Natural killer cell (primary cell): ENCODE measurements at regions not wholly inside any gene's neighbourhood (a gene's known extent, or its start where the extent isn't known, plus 50 kb on each side); places are given as distances from the start of the nearest gene placed in this dataset.
"Not testable (repeated sequence)": the region's sequence is repeated elsewhere in the genome, so short reads cannot be mapped to it uniquely, and the experiment has no call there.

Experiments used
- ATAC-seq, 3 donors: fragments of 150-1000 bp in 2 of 3; fragments of 200-7000 bp in 1 of 3; cut with Tn5 transposase; 1 replicate in 1 of 3; 2 replicates in 2 of 3; pipeline ENCODE4 v1.10.0; 2021; ENCODE audit warnings: mild to moderate bottlenecking in 2 of 3, moderate library complexity in 2 of 3
- DNase-seq, 2 donors: peaks; one replicate each; pipeline versions ENCODE4 v3.0.0 to v3.0.0-alpha.2; 2013 to 2021; ENCODE audit warnings: mixed read lengths in 1 of 2
- H3K27ac ChIP-seq: one replicate; pipeline ENCODE4 v1.5.1; 2013; ENCODE audit warnings: mild to moderate bottlenecking, low read length
- H3K27me3 ChIP-seq: one replicate; pipeline ENCODE4 v1.6.1; 2013; ENCODE audit warnings: low read length; ENCODE audit not compliant: control insufficient read depth, insufficient read depth
- H3K36me3 ChIP-seq: one replicate; pipeline ENCODE4 v1.6.1; 2013; ENCODE audit warnings: low read length; ENCODE audit not compliant: control insufficient read depth, insufficient read depth
- H3K4me1 ChIP-seq: one replicate; pipeline ENCODE4 v1.6.1; 2013; ENCODE audit warnings: low read length; ENCODE audit not compliant: control insufficient read depth, insufficient read depth
- H3K4me3 ChIP-seq: one replicate; pipeline ENCODE4 v1.5.1; 2013; ENCODE audit warnings: low read length
- H3K9me3 ChIP-seq: one replicate; pipeline ENCODE4 v1.6.1; 2013; ENCODE audit warnings: low read length; ENCODE audit not compliant: control insufficient read depth, insufficient read depth
- H3K27ac Mint-ChIP-seq, 2 donors: one replicate each; pipeline ENCODE4 v1.8.0; 2022; ENCODE audit warnings: mild to moderate bottlenecking in 2 of 2, mixed read lengths in 2 of 2, moderate library complexity in 1 of 2
- H3K27me3 Mint-ChIP-seq, 2 donors: one replicate each; pipeline ENCODE4 v1.8.0; 2022; ENCODE audit warnings: low read depth in 2 of 2, mixed read lengths in 2 of 2
- H3K36me3 Mint-ChIP-seq: one replicate; pipeline ENCODE4 v1.8.0; 2022; ENCODE audit warnings: mixed read lengths
- H3K4me1 Mint-ChIP-seq, 2 donors: one replicate each; pipeline ENCODE4 v1.8.0; 2022; ENCODE audit warnings: mixed read lengths in 2 of 2
- H3K4me3 Mint-ChIP-seq: one replicate; pipeline ENCODE4 v1.8.0; 2022; ENCODE audit warnings: mild to moderate bottlenecking, moderate library complexity, mixed read lengths
- H3K9me3 Mint-ChIP-seq, 2 donors: one replicate each; pipeline ENCODE4 v1.8.0; 2022; ENCODE audit warnings: mixed read lengths in 2 of 2
- WGBS: methylation state at CpG from one replicate; pipeline ENCODE4 v1.1.7; 2013; ENCODE audit warnings: missing lambda C conversion rate; ENCODE audit not compliant: insufficient coverage; 5-methylcytosine and 5-hydroxymethylcytosine counted together
- intact Hi-C: fragments of 100-400 bp; cut with micrococcal nuclease; formaldehyde crosslinking; loops from one replicate; pipeline ENCODE4 v1.14.2; 2022

GRCh38 chr16:70037913-70038312 is 76.2 kb upstream of the PDPR start:
- intact Hi-C loops, H3K27me3 Mint-ChIP-seq, H3K27ac ChIP-seq, ATAC-seq, H3K36me3 ChIP-seq, H3K27me3 ChIP-seq, H3K36me3 Mint-ChIP-seq, H3K4me3 Mint-ChIP-seq, H3K27ac Mint-ChIP-seq, H3K4me1 ChIP-seq, H3K9me3 Mint-ChIP-seq, H3K9me3 ChIP-seq, DNase-seq, H3K4me3 ChIP-seq, H3K4me1 Mint-ChIP-seq: not testable (repeated sequence)
- no CpG with 5 or more reads among the region's 3 CpGs for WGBS

GRCh38 chr16:70040554-70040953 is 73.6 kb upstream of the PDPR start:
- H3K36me3 ChIP-seq, H3K27me3 ChIP-seq, intact Hi-C loops, H3K4me1 Mint-ChIP-seq, H3K4me1 ChIP-seq, H3K27ac ChIP-seq, H3K27ac Mint-ChIP-seq, H3K9me3 Mint-ChIP-seq, H3K4me3 Mint-ChIP-seq, H3K9me3 ChIP-seq, DNase-seq, H3K27me3 Mint-ChIP-seq, H3K4me3 ChIP-seq, ATAC-seq, H3K36me3 Mint-ChIP-seq: not testable (repeated sequence)
- WGBS = 93% methylated on average over 3 of the region's 5 CpGs

GRCh38 chr16:70043538-70044067 is 70.5 kb upstream of the PDPR start:
- H3K27me3 Mint-ChIP-seq, ATAC-seq, H3K9me3 Mint-ChIP-seq, H3K4me1 ChIP-seq, H3K36me3 Mint-ChIP-seq, H3K4me3 ChIP-seq, H3K27ac Mint-ChIP-seq, intact Hi-C loops, H3K27ac ChIP-seq, H3K36me3 ChIP-seq, H3K4me3 Mint-ChIP-seq, H3K9me3 ChIP-seq, DNase-seq, H3K27me3 ChIP-seq: not testable (repeated sequence)
- H3K4me1 Mint-ChIP-seq = peaks cover 5 to 14% of the 10 kb centered on the region in 2 donors
- 92% methylated on average over 3 of the region's 7 CpGs for WGBS

DNA sequence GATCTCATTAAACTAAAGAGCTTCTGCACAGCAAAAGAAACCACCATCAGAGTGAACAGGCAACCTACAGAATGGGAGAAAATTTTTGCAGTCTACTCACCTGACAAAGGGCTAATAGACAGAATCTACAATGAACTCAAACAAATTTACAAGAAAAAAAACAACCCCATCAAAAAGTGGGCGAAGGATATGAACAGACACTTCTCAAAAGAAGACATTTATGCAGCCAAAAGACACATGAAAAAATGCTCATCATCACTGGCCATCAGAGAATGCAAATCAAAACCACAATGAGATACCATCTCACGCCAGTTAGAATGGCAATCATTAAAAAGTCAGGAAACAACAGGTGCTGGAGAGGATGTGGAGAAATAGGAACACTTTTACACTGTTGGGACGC is 67.6 kb upstream of the PDPR start:
- DNase-seq, H3K9me3 Mint-ChIP-seq, intact Hi-C loops, H3K4me3 ChIP-seq, H3K27ac Mint-ChIP-seq, H3K27me3 ChIP-seq, H3K27ac ChIP-seq, H3K4me3 Mint-ChIP-seq, ATAC-seq, H3K36me3 Mint-ChIP-seq, H3K36me3 ChIP-seq, H3K4me1 ChIP-seq, H3K9me3 ChIP-seq, H3K27me3 Mint-ChIP-seq: not testable (repeated sequence)
- no CpG with 5 or more reads among the region's 3 CpGs for WGBS
- peaks cover 5 to 14% of the 10 kb centered on the region in 2 donors for H3K4me1 Mint-ChIP-seq

DNA sequence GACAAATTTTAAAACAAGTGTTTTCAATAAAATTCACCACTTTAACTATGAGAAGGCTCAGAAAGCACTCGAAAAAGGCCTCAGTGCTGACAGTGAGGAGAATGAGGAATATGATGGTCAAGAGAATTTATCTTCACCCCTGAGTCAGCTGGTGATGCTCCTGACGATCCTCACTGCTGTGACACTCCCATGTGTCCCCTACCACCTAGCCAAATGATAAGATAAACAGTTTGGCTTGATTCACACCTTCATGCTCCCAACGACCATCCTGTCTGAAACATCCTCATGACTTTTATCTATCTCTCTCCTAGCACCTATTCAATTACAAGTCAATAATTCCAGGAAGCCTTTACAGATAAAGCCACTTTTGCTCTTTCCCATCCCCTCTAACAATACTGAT is 66.0 kb upstream of the PDPR start:
- H3K36me3 Mint-ChIP-seq, intact Hi-C loops, ATAC-seq, H3K27me3 ChIP-seq, DNase-seq, H3K9me3 ChIP-seq, H3K9me3 Mint-ChIP-seq, H3K4me3 Mint-ChIP-seq, H3K4me1 ChIP-seq, H3K27ac ChIP-seq, H3K4me3 ChIP-seq, H3K27ac Mint-ChIP-seq, H3K27me3 Mint-ChIP-seq, H3K36me3 ChIP-seq: not testable (repeated sequence)
- H3K4me1 Mint-ChIP-seq = peaks cover 5 to 14% of the 10 kb centered on the region in 2 donors
- 83% methylated on average over 2 of the region's 3 CpGs for WGBS

DNA sequence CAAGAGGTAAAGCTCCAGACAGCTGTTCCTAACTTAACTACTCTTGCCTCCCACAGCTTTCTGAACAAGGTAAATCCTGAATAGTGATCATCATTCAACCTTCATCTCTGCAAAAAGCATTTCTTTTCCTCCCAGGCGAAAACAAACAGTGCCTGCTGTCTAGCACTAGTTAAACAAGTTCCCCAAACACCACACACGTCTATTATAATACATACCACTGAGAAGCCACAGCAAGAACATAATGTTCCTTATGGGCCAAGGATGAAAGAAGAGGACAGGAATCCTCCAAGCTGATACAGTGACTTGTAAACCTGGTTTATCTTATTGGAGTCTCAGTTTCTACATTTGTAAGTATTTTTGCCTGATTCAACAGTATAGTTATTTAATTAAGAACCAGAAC is 56.1 kb upstream of the PDPR start:
- H3K27me3 Mint-ChIP-seq, H3K27ac Mint-ChIP-seq, intact Hi-C loops, H3K36me3 ChIP-seq, H3K27ac ChIP-seq, H3K9me3 ChIP-seq, DNase-seq, H3K27me3 ChIP-seq, H3K4me3 Mint-ChIP-seq, H3K36me3 Mint-ChIP-seq, H3K9me3 Mint-ChIP-seq, H3K4me1 ChIP-seq, ATAC-seq, H3K4me1 Mint-ChIP-seq, H3K4me3 ChIP-seq: not testable (repeated sequence)
- no CpG with 5 or more reads among the region's 2 CpGs for WGBS

DNA sequence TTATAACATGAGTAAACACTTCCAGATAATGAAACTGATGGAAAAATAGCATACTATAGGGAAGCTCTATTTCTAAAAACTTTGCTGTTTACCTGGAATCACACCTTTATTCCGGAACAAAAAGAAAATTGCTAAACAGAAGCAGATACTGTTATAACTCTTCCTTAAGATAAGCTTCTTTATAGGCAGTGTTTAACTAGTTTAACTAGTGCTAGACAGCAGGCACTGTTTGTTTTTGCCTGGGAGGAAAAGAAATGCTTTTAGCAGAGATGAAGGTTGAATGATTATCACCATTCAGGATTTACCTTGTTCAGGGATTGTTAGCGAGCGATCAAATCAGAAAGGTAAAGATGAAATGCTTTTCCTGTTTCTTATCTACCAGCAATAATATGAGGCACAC is 54.7 kb upstream of the PDPR start:
- H3K27me3 ChIP-seq, H3K36me3 Mint-ChIP-seq, H3K27me3 Mint-ChIP-seq, H3K9me3 ChIP-seq, ATAC-seq, H3K4me3 Mint-ChIP-seq, H3K27ac Mint-ChIP-seq, H3K4me1 ChIP-seq, intact Hi-C loops, H3K36me3 ChIP-seq, DNase-seq, H3K4me3 ChIP-seq, H3K4me1 Mint-ChIP-seq, H3K9me3 Mint-ChIP-seq, H3K27ac ChIP-seq: not testable (repeated sequence)
- WGBS = 100% methylated on average over 2 of the region's 3 CpGs

GRCh38 chr16:70060521-70061027 is 53.6 kb upstream of the PDPR start:
- H3K27me3 ChIP-seq, H3K36me3 Mint-ChIP-seq, H3K27ac ChIP-seq, H3K27me3 Mint-ChIP-seq, ATAC-seq, H3K27ac Mint-ChIP-seq, H3K4me3 ChIP-seq, H3K9me3 ChIP-seq, DNase-seq, H3K4me1 ChIP-seq, H3K9me3 Mint-ChIP-seq, H3K4me3 Mint-ChIP-seq, H3K4me1 Mint-ChIP-seq, intact Hi-C loops, H3K36me3 ChIP-seq: not testable (repeated sequence)
- WGBS = 94% methylated on average over 7 of the region's 8 CpGs
